DMS79 treated with DMSO at 0.1 percent for 48 hours (cell line): ENCODE measurements at regions not wholly inside any gene's neighbourhood (a gene's known extent, or its start where the extent isn't known, plus 50 kb on each side); places are given as distances from the start of the nearest gene placed in this dataset.
"Not testable (repeated sequence)": the region's sequence is repeated elsewhere in the genome, so short reads cannot be mapped to it uniquely, and the experiment has no call there.

Source experiments
- DNase-seq: peaks from one replicate; lab custom pipeline; 2025; lab: John Stamatoyannopoulos, UW

GRCh38 chr3:5811016-5811415 is 623.5 kb downstream of the EDEM1 start:
- DNase-seq, result peak; percentile 9

DNA sequence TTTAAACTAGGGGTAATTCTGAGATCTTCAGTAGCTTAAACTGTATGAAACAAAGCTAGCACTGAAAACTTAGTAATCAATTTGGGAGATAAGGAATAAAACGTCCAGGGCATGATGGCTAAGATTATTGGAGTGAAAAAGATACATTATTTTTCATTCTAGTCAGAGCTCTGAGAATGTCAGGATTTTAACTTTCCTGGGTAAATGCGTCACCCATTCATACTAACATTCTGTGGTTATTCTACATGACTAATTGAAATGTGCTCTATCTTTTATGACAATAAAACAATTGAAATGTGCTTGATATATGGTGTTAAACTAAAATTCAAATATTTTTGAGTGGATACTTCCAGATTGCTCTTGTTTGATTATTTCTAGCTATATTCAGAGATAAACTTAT is 626.0 kb downstream of the EDEM1 start:
- no peak for DNase-seq

GRCh38 chr3:5822843-5823242 is 635.3 kb downstream of the EDEM1 start:
- DNase-seq, result no peak

DNA sequence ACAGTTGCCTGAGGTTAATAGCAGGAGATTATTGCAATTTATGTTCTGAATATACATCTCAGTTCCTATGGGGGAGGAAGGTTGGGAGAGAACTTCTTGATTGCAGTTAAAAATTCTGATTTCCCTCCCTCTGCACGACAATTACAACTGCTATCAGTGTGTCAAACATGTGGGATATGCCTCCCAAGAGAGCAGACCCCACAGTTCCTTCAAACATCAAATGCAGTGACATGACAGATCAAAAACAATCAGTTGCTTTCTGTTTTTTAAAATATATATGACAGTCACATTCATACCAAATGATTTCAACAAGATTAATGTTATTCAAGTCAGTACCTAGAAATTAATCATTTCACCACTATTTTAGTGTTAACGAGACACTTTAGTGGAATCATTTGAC is 639.0 kb downstream of the EDEM1 start:
- no peak for DNase-seq

DNA sequence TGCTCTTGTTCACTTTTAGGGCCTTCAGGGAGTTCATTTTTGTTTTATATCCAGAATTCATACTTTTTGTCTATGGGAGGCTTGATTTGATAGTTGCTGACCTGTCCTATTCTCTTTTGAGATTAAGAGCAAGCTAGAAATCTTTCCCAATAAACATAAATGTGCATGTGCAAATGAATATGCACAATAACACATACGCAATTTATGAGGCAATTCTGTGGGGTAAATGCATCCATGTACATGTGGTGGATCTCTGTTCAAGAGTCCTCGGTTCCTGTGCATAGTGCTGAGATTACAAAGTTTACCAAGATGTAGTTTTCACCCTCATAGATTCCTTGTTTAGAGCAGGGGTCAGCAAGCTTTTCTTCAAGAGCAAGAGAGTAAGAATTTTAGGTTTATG is 640.7 kb downstream of the EDEM1 start:
- no peak for DNase-seq

DNA sequence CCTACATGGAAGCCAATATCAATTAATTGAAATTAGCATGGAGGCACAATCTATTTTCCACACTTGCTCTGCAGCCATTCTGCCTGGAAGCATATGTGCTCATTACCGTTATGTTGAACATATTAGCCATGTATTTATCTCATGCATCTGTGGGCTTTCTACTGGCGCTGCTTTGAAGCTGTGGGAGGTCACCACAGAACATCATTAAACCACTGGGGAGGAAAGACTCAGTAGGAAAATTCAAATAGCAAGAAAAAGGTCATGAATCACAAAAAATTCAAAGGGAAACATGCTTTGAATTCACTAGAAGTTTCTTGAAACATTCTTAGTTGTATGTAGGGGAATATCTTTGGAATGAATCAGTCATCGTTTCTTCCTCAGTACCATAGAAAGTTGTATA is 652.5 kb downstream of the EDEM1 start:
- no peak for DNase-seq

DNA sequence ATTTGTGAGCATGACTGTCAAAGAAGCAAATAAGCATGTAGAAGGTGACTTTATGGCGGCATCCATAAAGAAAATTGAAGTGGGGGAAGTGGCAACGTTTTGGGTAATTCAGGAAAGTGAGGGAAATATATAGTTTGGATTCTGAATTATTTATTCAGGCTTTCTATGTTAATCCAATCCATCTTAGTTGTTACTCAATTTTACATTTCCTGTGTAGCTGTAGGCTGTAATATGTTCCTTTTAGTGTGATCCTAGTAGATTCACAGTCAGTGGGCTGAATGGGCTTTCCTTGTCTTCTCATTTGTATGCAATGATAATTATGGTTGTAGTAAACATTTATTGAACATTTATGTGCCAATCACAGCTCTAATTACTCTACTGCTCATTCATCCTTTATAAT is 654.1 kb downstream of the EDEM1 start:
- no peak for DNase-seq

GRCh38 chr3:5846261-5846660 is 658.8 kb downstream of the EDEM1 start:
- DNase-seq, result no peak

DNA sequence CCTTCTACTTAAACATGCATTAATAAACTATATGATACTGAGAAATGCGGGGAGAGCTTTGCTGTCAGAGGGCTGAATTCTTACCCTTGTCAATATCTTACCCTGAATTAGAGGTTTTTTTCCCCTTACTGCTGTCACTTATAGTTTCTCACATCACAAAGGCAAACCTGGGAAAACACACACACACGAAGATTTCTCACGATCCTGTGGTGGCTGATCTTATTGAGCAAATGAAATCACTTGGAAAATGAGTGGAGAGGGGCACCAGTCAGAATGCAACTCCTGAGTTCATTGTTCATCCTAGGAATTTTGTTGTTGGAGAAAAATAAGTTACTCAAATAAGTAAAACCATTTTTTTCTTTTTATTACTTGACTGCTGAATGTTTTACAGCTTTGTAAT is 673.6 kb downstream of the EDEM1 start:
- DNase-seq, result no peak

DNA sequence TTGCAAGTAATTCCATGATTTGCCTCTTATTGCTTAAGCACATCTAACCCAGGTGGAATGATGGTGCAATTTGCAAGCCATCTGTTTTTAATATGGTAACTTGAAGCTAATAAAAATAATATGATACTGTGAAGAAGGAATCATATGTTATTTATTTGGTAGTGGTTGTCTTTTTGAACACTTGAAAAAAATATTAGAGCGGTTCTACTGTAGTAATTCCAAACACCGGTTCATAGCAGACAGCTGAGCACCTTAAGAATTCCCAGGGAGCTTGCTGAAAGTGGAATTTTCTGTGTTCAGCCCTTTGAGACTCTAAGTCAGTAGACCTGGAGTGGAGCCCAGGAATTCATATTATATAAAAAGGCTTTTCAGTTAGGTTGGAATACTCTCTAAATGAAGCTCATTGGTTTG is 687.4 kb downstream of the EDEM1 start:
- no peak for DNase-seq

DNA sequence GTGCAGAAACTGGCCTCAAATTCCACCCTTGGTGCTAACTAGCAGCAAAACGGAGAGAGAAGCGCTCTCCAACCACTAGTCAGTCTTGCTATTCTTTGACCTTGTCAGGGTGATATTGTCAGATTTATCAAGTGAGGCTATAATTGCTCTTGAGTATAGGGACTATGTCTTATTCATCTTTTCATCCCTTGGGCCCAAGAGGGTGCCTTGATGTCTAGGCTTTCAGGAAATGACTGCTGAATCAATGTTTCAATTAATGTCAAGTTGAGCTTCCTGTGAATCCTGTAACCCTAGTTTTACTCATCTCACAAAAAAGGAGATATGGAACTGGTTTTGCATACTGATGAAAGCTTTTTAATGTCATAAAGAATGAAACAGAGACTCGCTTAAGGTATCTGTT is 701.3 kb downstream of the EDEM1 start:
- no peak for DNase-seq

DNA sequence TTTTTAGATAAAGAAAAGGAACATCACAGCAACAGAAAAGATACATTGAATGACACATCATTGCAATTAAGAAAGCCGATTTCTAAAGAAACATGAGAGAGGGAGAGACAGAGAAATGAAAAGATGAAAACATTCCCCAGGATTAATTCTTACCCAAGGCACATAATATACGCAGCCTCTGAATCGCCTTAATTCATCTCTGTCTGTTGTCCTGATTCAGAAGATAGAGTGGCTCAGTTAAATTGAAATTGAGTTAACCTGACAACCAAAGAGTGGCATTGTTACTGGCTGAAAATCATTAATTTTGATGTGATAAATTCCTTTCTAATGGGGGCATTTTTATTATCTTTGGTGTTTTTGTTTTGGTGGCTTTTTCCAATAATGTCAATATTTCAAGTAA is 701.9 kb downstream of the EDEM1 start:
- no peak for DNase-seq

- no peak for DNase-seq
Observed at GRCh38 chr3:5891711-5892110, 704.2 kb downstream of the EDEM1 start.

DNA sequence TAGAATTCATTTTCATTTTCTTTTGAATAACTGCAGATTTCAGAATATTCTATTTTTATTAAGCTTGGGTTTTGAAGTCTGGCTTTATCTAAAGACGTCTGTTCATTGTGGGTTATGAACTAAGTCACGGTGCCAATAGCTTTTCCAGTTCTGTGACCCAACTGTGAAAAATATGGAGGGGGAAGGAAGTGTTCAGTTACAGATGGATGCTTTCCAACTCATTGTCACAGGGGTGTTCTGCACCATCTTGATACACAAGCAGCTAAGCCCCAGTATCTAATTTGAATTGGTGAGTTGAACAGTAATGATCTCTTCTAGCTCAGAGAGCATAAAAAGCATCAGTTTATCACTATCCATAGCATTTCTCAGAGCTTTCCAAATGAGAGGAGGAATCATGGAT is 710.6 kb downstream of the EDEM1 start:
- DNase-seq, result no peak

- DNase-seq, result no peak
Observed at GRCh38 chr3:5899014-5899761, 711.7 kb downstream of the EDEM1 start.

GRCh38 chr3:5917932-5918331 is 730.4 kb downstream of the EDEM1 start:
- DNase-seq, result no peak

DNA sequence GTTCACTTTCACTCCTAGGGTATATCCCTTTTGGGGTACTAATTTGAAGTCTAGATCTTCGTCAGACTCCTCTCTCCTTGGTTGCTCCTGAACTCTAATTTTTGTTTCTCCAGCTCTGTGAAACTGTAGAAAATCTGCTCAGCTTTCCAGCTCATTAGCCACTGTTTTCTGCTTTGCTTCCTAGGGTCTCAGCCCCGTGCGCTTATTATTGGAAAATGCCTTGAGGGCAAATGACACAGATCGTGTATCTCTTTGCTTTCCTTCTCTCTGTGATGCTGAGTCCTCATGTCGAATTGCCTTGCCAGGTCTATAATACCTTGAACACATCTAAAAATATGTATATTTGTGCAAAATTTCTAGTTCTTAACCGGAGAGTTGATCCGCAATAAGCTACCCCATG is 731.1 kb downstream of the EDEM1 start:
- DNase-seq, result no peak

- no peak for DNase-seq
Observed at GRCh38 chr3:5929027-5929426, 741.5 kb downstream of the EDEM1 start.

- not testable (repeated sequence) for DNase-seq
Observed at GRCh38 chr3:5944061-5944460, 756.6 kb downstream of the EDEM1 start.

DNA sequence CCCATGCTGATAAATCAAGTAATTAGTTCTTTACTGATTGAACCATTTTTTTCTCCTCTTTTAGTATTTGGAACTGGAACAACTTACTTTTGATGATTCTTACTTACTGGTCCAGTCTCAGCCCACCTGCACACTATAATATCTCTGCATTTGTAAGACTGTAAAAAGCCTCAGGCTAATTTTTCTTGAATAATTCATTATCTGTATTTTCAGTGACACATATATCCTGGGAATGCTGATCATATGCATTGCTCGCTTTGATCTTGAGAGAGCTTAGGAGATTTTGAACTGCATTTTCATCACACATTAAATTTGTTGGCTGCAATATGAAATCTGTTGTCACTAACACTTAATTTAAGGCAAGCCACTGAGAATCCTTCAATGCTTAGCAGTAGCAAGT is 760.6 kb downstream of the EDEM1 start:
- DNase-seq, result no peak

DNA sequence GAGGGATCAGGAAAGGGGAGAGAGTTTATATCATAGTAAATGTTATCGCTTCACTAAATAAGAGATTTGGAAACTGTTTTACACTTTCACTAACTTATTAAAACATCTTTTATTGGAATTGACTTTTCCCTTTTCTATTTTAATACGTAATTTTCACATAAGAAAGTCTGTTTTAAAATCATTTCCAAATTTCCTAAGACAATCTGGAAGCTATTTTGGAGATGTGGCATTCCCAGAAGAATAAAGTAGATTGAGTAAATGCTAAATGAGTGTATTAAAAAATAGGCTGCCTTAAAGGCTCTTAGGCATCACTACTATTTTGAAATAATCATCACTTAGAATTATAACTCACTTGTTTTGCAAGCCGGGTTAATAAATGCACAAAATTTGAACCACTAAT is 763.5 kb downstream of the EDEM1 start:
- no peak for DNase-seq

GRCh38 chr3:5972586-5972985 is 785.1 kb downstream of the EDEM1 start:
- no peak for DNase-seq

GRCh38 chr3:5974630-5975322 is 787.3 kb downstream of the EDEM1 start:
- DNase-seq, result no peak

DNA sequence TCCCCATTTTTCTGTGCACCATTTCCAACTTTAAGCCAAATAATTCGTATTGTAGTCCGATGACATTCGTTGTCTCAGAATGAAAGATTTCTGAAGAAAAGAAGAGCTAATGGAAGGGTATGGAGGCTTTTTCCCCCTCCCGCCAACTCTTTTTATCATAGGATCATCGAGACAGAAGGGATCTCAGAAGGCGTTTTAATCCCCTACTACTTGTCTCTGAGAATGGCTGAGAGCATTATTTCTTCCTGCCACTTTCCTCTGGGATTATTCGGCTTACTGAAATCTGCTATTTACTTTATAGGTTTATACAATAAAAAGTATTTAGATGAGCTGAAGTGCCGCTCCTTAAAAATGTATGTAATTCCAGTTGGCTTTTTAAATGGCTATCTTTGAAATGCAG is 789.8 kb downstream of the EDEM1 start:
- no peak for DNase-seq
